Stimulated activated CD4-positive, alpha-beta T cell treated with anti-CD3 and anti-CD28 coated beads, TNF-alpha, amount 100 ng/mL, for 24 hours (primary cell): ENCODE measurements at regions not wholly inside any gene's neighbourhood (a gene's known extent, or its start where the extent isn't known, plus 50 kb on each side); places are given as distances from the start of the nearest gene placed in this dataset.
"Not testable (repeated sequence)": the region's sequence is repeated elsewhere in the genome, so short reads cannot be mapped to it uniquely, and the experiment has no call there.

ENCODE experiments used
- DNase-seq, 3 experiments: peaks; one replicate each; pipeline ENCODE4 v3.0.0-alpha.2; 2020; ENCODE audit warnings: low read depth in 3 of 3

DNA sequence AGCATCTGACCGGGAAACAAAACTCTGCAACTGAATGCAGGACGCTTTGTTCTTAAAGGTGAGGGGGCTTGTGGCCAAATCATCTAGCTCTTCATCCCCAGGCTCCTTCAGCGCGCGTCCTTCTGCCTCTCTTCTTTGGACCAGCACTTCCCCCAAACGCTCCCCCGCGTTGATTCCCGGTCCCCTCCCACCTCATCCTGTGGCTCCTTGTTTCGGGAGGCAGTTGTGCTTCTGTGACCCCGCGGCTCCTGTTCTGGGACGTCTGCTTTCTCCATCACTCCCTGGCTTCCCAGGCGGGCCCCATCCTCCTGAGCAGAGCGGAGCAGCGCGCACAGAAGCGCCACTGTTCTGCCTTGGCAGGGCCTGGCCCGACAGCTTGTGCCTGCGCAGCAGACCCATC lies 109.7 kb upstream of the ZNG1E start:
- not testable (repeated sequence) for DNase-seq

DNA sequence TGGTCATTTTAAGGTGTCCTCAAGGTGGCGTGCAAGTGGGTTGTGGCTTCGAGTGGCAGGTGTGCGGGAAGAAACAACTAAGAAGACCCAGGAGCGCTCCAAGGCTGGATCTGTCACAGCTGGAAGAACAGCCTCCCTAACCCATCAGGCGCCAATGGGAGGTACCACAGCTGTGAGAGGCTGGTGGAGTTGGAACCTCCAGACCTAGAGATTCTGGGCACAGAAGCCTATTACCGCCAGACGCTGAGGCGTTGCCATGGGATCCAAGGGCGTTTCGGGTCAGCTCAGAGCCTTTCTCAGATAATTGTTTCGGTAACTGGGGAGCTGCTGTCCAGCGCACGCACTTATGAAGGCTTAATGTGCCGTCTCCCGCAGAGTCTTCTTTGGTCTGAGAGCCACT lies 156.7 kb upstream of the ZNG1E start:
- not testable (repeated sequence) for DNase-seq

- not testable (repeated sequence) for DNase-seq
These were observed 161.3 kb upstream of the ZNG1E start for GRCh38 chr9:65514465-65514864.

- DNase-seq, result not testable (repeated sequence)
These were observed 167.8 kb upstream of the ZNG1E start for GRCh38 chr9:65507897-65508296.

DNA sequence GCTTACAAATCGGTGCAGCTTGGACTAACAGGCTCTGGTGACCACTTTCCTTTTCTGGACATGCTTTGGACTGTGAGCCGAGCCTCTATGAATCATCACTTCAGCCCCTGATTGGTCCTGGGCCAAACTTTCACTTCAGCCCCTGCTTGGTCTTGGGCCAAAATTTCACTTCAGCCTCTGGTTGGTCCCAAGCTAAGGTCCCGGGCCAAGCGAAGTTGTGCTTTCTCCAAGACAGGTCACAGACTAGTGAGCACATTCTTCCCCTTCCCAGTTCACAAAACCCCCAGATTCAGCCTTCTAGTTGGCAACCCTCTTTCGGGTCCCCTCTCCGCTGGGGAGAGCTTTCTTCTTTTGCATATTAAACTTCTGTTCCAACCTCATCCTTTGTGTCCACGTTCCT lies 171.0 kb upstream of the ZNG1E start:
- not testable (repeated sequence) for DNase-seq

- not testable (repeated sequence) for DNase-seq
These were observed 172.0 kb upstream of the ZNG1E start for GRCh38 chr9:65503696-65504095.

- DNase-seq, result not testable (repeated sequence)
These were observed 192.8 kb upstream of the ZNG1E start for GRCh38 chr9:65482890-65483289.

DNA sequence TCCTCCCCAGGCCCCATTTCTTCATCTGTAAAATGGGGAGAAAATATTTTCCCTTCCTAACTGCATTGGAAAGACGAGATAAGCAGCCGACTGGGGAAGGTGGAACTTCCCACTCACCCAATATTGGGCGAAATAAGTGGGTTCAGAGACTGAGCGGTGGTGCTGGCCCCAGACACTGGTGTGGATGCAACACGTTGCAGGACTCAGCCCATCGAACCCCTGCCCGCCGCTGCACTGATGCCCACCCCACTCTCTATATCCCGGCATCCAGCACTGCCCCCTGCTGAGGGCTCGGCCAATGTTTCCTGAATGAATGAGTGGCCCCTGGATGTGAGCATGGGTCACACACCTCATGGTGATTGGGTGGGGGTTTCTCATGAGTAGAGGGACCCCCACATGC lies 194.4 kb upstream of the ZNG1E start:
- not testable (repeated sequence) for DNase-seq

DNA sequence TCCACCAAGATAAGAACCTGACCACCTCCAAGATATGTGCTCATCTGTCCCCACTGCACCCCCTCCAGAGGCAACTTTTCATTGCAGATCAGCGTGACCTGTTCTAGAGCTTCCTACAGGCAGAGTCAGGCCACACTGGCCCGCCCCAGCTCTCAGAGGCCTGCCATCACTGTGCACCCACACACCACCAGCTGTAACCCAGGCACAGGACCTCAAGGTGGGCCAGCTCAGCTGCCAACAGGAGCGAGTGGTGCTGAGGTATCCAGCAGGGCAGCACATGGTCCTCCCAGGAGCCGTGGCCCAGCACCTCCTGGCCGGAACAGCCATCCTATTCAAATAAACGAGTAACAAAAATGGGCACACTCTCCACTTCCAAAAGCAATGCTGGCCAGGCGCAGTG lies 189.9 kb upstream of the FOXD4L5 start:
- not testable (repeated sequence) for DNase-seq

GRCh38 chr9:65473059-65473822 lies 188.2 kb upstream of the FOXD4L5 start:
- not testable (repeated sequence) for DNase-seq

DNA sequence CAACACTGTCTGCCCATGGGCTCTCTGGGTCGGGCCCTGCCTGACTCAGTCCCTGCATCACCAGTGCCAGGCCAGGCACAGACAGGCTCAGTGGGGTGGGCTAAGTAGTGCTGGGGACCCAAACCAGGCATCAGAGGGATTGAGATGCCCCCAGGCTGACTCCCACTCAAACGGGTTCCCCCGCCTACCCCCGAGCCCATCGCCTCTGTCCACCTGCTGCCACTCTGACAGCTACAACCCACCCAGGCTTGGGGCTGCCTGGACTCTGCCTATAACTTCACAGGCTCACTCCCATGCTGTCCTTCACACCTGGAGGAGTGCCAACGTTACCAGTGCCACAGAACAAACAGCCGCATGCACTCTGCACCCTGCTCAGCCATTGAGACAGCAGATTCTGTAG lies 186.1 kb upstream of the FOXD4L5 start:
- DNase-seq, result not testable (repeated sequence)

DNA sequence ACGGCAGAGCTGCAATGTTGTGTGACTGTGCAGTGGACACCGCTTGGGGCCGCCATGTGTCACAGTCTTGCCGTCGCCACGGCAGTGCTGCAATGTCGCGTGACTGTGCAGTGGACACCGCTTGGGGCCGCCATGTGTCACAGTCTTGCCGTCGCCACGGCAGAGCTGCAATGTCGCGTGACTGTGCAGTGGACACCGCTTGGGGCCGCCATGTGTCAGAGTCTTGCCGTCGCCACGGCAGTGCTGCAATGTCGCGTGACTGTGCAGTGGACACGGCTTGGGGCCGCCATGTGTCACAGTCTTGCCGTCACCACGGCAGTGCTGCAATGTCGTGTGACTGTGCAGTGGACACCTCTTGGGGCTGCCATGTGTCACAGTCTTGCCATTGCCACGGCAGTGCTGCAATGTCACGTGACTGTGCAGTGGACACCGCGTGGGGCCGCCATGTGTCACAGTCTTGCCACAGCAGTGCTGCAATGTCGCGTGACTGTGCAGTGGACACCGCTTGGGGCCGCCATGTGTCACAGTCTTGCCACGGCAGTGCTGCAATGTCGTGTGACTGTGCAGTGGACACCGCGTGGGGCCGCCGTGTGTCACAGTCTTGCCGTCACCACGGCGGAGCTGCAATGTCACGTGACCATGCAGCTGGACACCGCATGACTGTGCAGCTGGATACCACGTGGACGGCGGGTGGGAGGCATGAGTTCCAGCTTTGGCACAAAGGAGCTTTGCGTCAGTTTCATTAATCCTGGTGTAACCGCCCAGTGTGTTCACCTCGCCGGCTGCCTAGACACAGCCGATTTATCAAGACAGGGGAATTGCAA lies 182.1 kb upstream of the FOXD4L5 start:
- not testable (repeated sequence) for DNase-seq

- not testable (repeated sequence) for DNase-seq
These were observed 180.4 kb upstream of the FOXD4L5 start for GRCh38 chr9:65465246-65465895.

DNA sequence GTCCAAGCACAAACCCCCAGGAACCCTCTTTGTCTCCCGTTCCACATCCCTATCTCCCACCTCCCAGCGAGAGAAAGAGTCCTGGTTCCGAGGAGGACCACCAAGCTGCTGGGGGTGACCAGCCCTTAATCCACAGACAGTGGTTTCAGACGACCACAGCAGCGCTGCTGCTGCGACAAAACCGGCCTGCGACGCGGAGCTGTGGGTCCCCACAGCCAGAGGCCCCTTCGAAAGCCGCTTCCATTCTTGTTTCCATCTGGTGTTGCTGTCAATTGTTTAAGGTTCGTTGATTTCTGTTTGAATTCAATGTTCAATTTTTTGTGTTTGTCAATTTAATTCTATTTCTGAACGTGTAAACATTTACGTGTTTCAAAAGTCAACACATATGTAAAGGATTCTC lies 177.5 kb upstream of the FOXD4L5 start:
- not testable (repeated sequence) for DNase-seq

GRCh38 chr9:65459756-65460320 lies 174.8 kb upstream of the FOXD4L5 start:
- DNase-seq, result no peak

GRCh38 chr9:65458992-65459391 lies 174.0 kb upstream of the FOXD4L5 start:
- DNase-seq, result no peak

GRCh38 chr9:65458465-65458864 lies 173.5 kb upstream of the FOXD4L5 start:
- DNase-seq, result no peak

DNA sequence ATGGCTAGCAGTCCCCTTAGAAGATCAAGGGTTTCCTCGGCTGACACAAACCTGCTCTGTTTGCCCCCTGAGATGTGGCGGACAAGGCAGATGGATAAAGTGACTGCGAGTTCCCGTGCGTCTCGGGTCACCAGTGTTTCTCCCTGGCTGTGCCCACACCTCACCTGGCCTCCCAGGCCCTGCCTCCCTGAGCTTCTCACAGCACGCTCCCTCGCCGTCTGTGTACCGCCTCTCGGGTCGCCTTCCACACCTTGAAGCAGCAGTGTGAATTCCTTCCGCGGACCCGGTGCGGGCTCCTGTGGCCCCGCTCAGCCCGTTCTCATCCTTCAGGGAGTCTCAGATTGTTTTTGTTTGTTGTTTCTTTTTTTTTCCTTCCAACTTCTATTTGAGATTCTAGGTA lies 172.0 kb upstream of the FOXD4L5 start:
- DNase-seq, result not testable (repeated sequence)

GRCh38 chr9:65455751-65456647 lies 171.0 kb upstream of the FOXD4L5 start:
- DNase-seq, result not testable (repeated sequence)

GRCh38 chr9:65455136-65455535 lies 170.1 kb upstream of the FOXD4L5 start:
- not testable (repeated sequence) for DNase-seq

DNA sequence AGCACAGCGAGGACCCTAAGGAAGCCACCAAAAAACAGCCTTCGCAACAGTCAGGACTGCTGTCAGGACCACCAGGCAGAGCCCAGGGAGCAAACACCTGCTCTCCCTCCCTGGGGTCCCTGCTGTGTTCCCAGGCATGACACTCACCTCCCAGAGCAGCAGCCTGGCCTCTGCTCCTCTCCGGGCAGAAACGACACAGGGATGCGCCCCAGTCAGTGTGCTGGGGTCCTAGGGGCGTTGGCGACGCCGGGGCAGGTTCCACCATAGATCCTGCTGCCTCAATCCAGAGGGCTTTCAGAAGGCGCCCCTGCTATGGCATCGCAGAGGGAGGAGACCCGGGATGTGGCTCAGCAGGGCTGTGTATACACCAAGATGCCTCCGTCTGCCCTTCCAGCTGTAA lies 169.7 kb upstream of the FOXD4L5 start:
- DNase-seq, result not testable (repeated sequence)
